Body of pancreas (tissue), 4 donors: ENCODE measurements at regions not wholly inside any gene's neighbourhood (a gene's known extent, or its start where the extent isn't known, plus 50 kb on each side); places are given as distances from the start of the nearest gene placed in this dataset.

Experiments used
- ATAC-seq: fragments of 150-250 bp; one replicate; pipeline ENCODE4 v1.9.1; 2016
- DNase-seq, 4 donors: peaks; one replicate each; pipeline ENCODE4 v3.0.0-alpha.2; 2019
- H3K27ac ChIP-seq, 4 donors: fragments of 200-600 bp; sonication (generic); 1 replicate in 3 of 4; 2 replicates in 1 of 4; pipeline versions ENCODE4 v1.5.1 to v1.6.1; 2016 to 2019; ENCODE audit warnings: mild to moderate bottlenecking in 1 of 4, mixed read lengths in 1 of 4, moderate library complexity in 1 of 4
- H3K27me3 ChIP-seq, 2 donors: fragments of 200-600 bp; sonication (generic); one replicate each; pipeline ENCODE4 v1.6.0; 2016; ENCODE audit warnings: mild to moderate bottlenecking in 1 of 2
- H3K36me3 ChIP-seq, 2 donors: fragments of 200-600 bp; sonication (generic); replicated peaks in 1 of 2; 2 replicates each; pipeline ENCODE4 v1.5.1; 2016; ENCODE audit warnings: low read depth in 2 of 2; ENCODE audit not compliant: insufficient read depth in 1 of 2
- H3K4me1 ChIP-seq: fragments of 200-600 bp; sonication (generic); one replicate; pipeline ENCODE4 v1.6.0; 2016
- H3K4me3 ChIP-seq, 2 donors: fragments of 200-600 bp; sonication (generic); 1 replicate in 1 of 2; 2 replicates in 1 of 2; pipeline ENCODE4 v1.5.1; 2016 to 2019
- H3K9me3 ChIP-seq, 3 donors: fragments of 200-600 bp; sonication (generic); 1 replicate in 2 of 3; 2 replicates in 1 of 3; pipeline ENCODE4 v1.5.1; 2016
- POLR2A ChIP-seq, 3 donors: fragments of 450-650 bp; IDR thresholded peaks; one replicate each; pipeline ENCODE4 v1.6.1; 2016; ENCODE audit warnings: antibody characterized with exemption in 3 of 3, mild to moderate bottlenecking in 2 of 3
- WGBS, 2 donors: methylation state at CpG; one replicate each; pipeline ENCODE4 v1.1.5; 2017; 5-methylcytosine and 5-hydroxymethylcytosine counted together
- intact Hi-C: fragments of 100-400 bp; cut with DNase I; formaldehyde crosslinking; loops from one replicate; pipeline ENCODE4 v1.15.1; 2023
- TF ChIP-seq, protein P1 (sequence below), 7 experiments: fragments of 450-650 bp in 4 of 7; fragments of 200-600 bp in 3 of 7; sonication (generic) in 3 of 7; IDR thresholded peaks; one replicate each; pipeline ENCODE4 v1.5.1; 2016 to 2019; ENCODE audit warnings: antibody characterized with exemption in 7 of 7

- Histone ChIP-seq H3K36me3 (no peaks in the 10 kb centered on the region), H3K4me1 (no peaks in the 10 kb centered on the region), H3K4me3 (no peak overlapping the region), H3K27ac (no peak overlapping the region), H3K9me3 (no peaks in the 10 kb centered on the region), H3K27me3 (no peaks in the 10 kb centered on the region)
- intact Hi-C loops: no loop called here
- TF ChIP-seq POLR2A (IDR thresholded peaks at IDR 0.05): no peak
- TF ChIP-seq, protein P1, sequence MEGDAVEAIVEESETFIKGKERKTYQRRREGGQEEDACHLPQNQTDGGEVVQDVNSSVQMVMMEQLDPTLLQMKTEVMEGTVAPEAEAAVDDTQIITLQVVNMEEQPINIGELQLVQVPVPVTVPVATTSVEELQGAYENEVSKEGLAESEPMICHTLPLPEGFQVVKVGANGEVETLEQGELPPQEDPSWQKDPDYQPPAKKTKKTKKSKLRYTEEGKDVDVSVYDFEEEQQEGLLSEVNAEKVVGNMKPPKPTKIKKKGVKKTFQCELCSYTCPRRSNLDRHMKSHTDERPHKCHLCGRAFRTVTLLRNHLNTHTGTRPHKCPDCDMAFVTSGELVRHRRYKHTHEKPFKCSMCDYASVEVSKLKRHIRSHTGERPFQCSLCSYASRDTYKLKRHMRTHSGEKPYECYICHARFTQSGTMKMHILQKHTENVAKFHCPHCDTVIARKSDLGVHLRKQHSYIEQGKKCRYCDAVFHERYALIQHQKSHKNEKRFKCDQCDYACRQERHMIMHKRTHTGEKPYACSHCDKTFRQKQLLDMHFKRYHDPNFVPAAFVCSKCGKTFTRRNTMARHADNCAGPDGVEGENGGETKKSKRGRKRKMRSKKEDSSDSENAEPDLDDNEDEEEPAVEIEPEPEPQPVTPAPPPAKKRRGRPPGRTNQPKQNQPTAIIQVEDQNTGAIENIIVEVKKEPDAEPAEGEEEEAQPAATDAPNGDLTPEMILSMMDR (IDR thresholded peaks at IDR 0.05): no peak
- DNase-seq (no peak), ATAC-seq (no peak)
These were observed 1680.3 kb upstream of the PIK3C3 start for GRCh38 chr18:40274618-40275196.

GRCh38 chr18:40272630-40273231, 1682.3 kb upstream of the PIK3C3 start:
- no peak overlapping the region for H3K27ac ChIP-seq
- H3K4me1 ChIP-seq: no peaks in the 10 kb centered on the region
- intact Hi-C loops: no loop called here
- no peaks in the 10 kb centered on the region for H3K9me3 ChIP-seq
- no peak for DNase-seq
- no peak for ATAC-seq
- no peaks in the 10 kb centered on the region for H3K27me3 ChIP-seq
- no peaks in the 10 kb centered on the region for H3K36me3 ChIP-seq
- no peak overlapping the region for H3K4me3 ChIP-seq
- 33 to 40% methylated on average over 4 of the region's 4 CpGs for WGBS, 2 donors
- TF ChIP-seq, protein P1 (IDR thresholded peaks at IDR 0.05): no peak
- no peak for TF ChIP-seq POLR2A (IDR thresholded peaks at IDR 0.05)

DNA sequence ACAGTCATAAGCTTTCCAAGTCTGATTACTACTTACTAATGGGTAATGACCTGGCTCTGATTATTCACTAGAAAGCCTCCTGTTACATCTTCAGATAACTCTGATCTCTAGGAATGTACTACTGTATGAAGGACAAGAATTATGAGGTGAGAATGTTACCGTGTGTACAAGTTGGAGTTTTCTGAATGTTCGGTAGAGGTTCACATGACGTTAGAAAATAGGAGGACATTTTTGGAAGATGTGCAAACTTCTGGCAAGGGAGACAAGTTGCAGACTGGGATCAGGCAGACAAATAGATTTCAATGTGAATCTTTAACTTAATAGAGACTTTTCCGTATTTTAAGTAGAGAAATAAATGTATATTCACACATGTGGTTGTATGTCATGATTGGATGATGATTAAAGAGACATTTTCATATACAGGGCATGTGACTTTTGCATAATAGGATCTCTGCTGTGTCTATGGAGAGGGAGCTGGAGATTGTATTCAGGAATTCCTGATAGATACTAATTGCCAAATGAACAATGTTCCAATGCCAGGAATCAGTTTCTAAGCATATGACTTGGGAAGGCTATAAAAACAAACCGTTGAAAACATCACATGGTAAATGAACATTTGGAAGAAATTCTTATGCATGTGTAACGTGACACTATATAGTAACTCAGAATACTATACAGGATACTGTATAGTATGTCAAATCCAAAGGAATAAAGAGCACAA, 1695.8 kb upstream of the PIK3C3 start:
- no peak for TF ChIP-seq POLR2A (IDR thresholded peaks at IDR 0.05)
- TF ChIP-seq, protein P1 (IDR thresholded peaks at IDR 0.05): no peak
- WGBS, 2 donors: 52 to 63% methylated on average over 6 of the region's 6 CpGs
- Histone ChIP-seq H3K36me3 (no peaks in the 10 kb centered on the region), H3K4me3 (no peak overlapping the region), H3K9me3 (no peaks in the 10 kb centered on the region), H3K4me1 (no peaks in the 10 kb centered on the region), H3K27me3 (no peaks in the 10 kb centered on the region), H3K27ac (no peak overlapping the region)
- ATAC-seq (no peak), DNase-seq (no peak)
- intact Hi-C loops: no loop called here

- Histone ChIP-seq H3K9me3 (no peaks in the 10 kb centered on the region), H3K4me3 (no peak overlapping the region), H3K27ac (no peak overlapping the region), H3K4me1 (no peaks in the 10 kb centered on the region), H3K36me3 (no peaks in the 10 kb centered on the region), H3K27me3 (no peaks in the 10 kb centered on the region)
- TF ChIP-seq POLR2A (IDR thresholded peaks at IDR 0.05): no peak
- TF ChIP-seq, protein P1 (IDR thresholded peaks at IDR 0.05): no peak
- DNase-seq: no peak
- 44 to 67% methylated on average over 2 of the region's 2 CpGs for WGBS, 2 donors
- no peak for ATAC-seq
- intact Hi-C loops: no loop called here
These were observed 1696.7 kb upstream of the PIK3C3 start for GRCh38 chr18:40258311-40258710.
